OCI-LY7 (cell line): ENCODE measurements at regions not wholly inside any gene's neighbourhood (a gene's known extent, or its start where the extent isn't known, plus 50 kb on each side); places are given as distances from the start of the nearest gene placed in this dataset.

Source experiments
- CTCF ChIP-seq: fragments of 200-600 bp; sonication (generic); conservative IDR thresholded peaks from 2 replicates; pipeline ENCODE4 v1.5.1; 2014; ENCODE audit warnings: mild to moderate bottlenecking, antibody characterized with exemption, low read length, moderate library complexity, mixed read lengths
- EZH2phosphoT487 ChIP-seq: fragments of 200-600 bp; sonication (generic); IDR thresholded peaks from 2 replicates; pipeline ENCODE4 v1.6.1; 2018; ENCODE audit warnings: low read depth, borderline replicate concordance, mild to moderate bottlenecking, mixed run types, antibody characterized with exemption, low read length, moderate library complexity, mixed read lengths

DNA sequence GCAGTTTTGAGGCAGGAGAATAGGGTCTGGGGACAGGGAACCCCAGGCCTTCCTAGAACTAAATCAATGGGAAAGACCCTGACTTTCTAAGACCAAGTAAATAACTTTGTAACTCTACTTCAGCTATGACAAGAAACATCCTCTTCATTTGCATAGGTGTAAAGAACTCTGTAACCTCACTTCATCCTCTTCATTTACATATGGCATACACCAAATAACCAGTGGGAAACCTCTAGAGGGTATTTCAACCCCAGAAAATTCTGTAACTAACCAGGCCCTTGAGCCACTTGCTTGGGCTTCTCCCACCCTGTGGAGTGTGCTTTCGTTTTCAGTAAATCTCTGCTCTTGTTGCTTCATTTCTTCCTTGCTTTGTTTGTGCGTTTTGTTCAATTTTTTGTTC lies 495.6 kb downstream of the SIPA1L2 start:
- TF ChIP-seq CTCF (no peak), EZH2phosphoT487 (no peak)
